A549 (cell line): ENCODE measurements at regions not wholly inside any gene's neighbourhood (a gene's known extent, or its start where the extent isn't known, plus 50 kb on each side); places are given as distances from the start of the nearest gene placed in this dataset.

Source experiments
- ATAC-seq, 2 experiments: fragments of 200-7000 bp in 1 of 2; fragments of >200 bp in 1 of 2; cut with Nextera tagmentation in 1 of 2; cut with Tn5 transposase in 1 of 2; 3 replicates each; pipeline versions ENCODE4 v1.8.0 to v1.9.1; 2018 to 2020; ENCODE audit warnings: mild to moderate bottlenecking in 1 of 2, moderate library complexity in 1 of 2
- CTCF ChIA-PET: fragments of 300-600 bp; sonication (Branson Sonifier 250); formaldehyde crosslinking; extraction: SDS; loops from one replicate; lab custom pipeline; 2021; ENCODE audit warnings: antibody characterized with exemption, inconsistent platforms; lab: Yijun Ruan, JAX
- POLR2A ChIA-PET: fragments of 350-600 bp; formaldehyde crosslinking; extraction: SDS; loops from one replicate; lab custom pipeline; 2021; ENCODE audit warnings: antibody characterized with exemption, inconsistent platforms; lab: Yijun Ruan, JAX
- DNase-seq, 2 experiments: peaks; one replicate each; pipeline versions ENCODE4 v3.0.0 to v3.0.0-alpha.2; 2011 to 2016; ENCODE audit warnings: low read depth in 1 of 2, low spot score in 1 of 2
- FAIRE-seq: peaks from 2 replicates; lab custom pipeline; 2011; peaks lifted over from hg19 to GRCh38; lab: Jason Lieb, UNC
- H3K27ac ChIP-seq, 2 experiments: fragments of >200 bp; sonication (Bioruptor Twin); formaldehyde crosslinking; 3 replicates each; pipeline ENCODE4 v1.5.1; 2016 to 2017
- H3K4me1 ChIP-seq: fragments of >200 bp; sonication (Bioruptor Twin); formaldehyde crosslinking; 3 replicates; pipeline ENCODE4 v1.6.1; 2016
- H3K4me2 ChIP-seq: fragments of >200 bp; sonication (Bioruptor Twin); formaldehyde crosslinking; 3 replicates; pipeline ENCODE4 v1.6.1; 2016
- H3K4me3 ChIP-seq: fragments of >200 bp; sonication (Bioruptor Twin); formaldehyde crosslinking; 3 replicates; pipeline ENCODE4 v1.5.1; 2016
- H3K9me3 ChIP-seq: fragments of >200 bp; sonication (Bioruptor Twin); formaldehyde crosslinking; 3 replicates; pipeline ENCODE4 v1.6.1; 2016
- CEBPB ChIP-seq, 2 experiments: fragments of >200 bp in 1 of 2; sonication (Bioruptor Twin) in 1 of 2; formaldehyde crosslinking in 1 of 2; IDR thresholded peaks; 2 replicates each; pipeline ENCODE4 v1.6.1; 2012 to 2016
- ESRRA ChIP-seq: fragments of 150-350 bp; IDR thresholded peaks from 2 replicates; pipeline ENCODE4 v1.6.1; 2014; ENCODE audit warnings: mild to moderate bottlenecking, low read length, borderline replicate concordance
- FOSB ChIP-seq: fragments of 250-450 bp; sonication (Bioruptor Pico); IDR thresholded peaks from 2 replicates; pipeline ENCODE4 v1.5.0; 2020; ENCODE audit warnings: mild to moderate bottlenecking, moderate library complexity
- FOSL2 ChIP-seq, 2 experiments: fragments of 450-650 bp in 1 of 2; fragments of >200 bp in 1 of 2; sonication (Bioruptor Twin) in 1 of 2; formaldehyde crosslinking; IDR thresholded peaks; 2 replicates each; pipeline versions ENCODE4 v1.5.0 to v1.6.1; 2016 to 2020; ENCODE audit warnings: mild to moderate bottlenecking in 1 of 2, moderate library complexity in 1 of 2
- FOXS1 ChIP-seq: fragments of 250-450 bp; sonication (Bioruptor Pico); IDR thresholded peaks from 2 replicates; pipeline ENCODE4 v1.5.0; 2020; ENCODE audit warnings: mild to moderate bottlenecking, moderate library complexity
- GATA3 ChIP-seq: IDR thresholded peaks from 2 replicates; pipeline ENCODE4 v1.6.1; 2012; ENCODE audit warnings: borderline replicate concordance
- HEYL ChIP-seq: fragments of 250-450 bp; sonication (Bioruptor Pico); IDR thresholded peaks from 2 replicates; pipeline ENCODE4 v1.8.0; 2021; ENCODE audit warnings: mild to moderate bottlenecking, moderate library complexity
- JUN ChIP-seq, 2 experiments: fragments of >200 bp; sonication (Bioruptor Twin); formaldehyde crosslinking; IDR thresholded peaks; 2 replicates in 1 of 2; 3 replicates in 1 of 2; pipeline ENCODE4 v1.6.1; 2016 to 2017
- KDM5A ChIP-seq: fragments of 200-600 bp; sonication (generic); IDR thresholded peaks from 2 replicates; pipeline ENCODE4 v1.6.1; 2016; ENCODE audit warnings: antibody characterized with exemption, mild to moderate bottlenecking
- MYC ChIP-seq: IDR thresholded peaks from 2 replicates; pipeline ENCODE4 v1.6.1; 2012; ENCODE audit warnings: mild to moderate bottlenecking, inconsistent platforms, low read length, improper control_type of control experiment, borderline replicate concordance
- NPAS2 ChIP-seq: fragments of 250-450 bp; sonication (Bioruptor Pico); IDR thresholded peaks from 2 replicates; pipeline ENCODE4 v1.8.0; 2022; ENCODE audit warnings: mild to moderate bottlenecking, moderate library complexity, borderline replicate concordance
- POLR2A ChIP-seq: IDR thresholded peaks from 2 replicates; pipeline ENCODE4 v1.6.1; 2012; ENCODE audit warnings: mild to moderate bottlenecking, low read length
- RAD21 ChIP-seq, 2 experiments: fragments of >200 bp in 1 of 2; sonication (Bioruptor Twin) in 1 of 2; formaldehyde crosslinking in 1 of 2; IDR thresholded peaks in 1 of 2; conservative IDR thresholded peaks in 1 of 2; 2 replicates in 1 of 2; 3 replicates in 1 of 2; pipeline ENCODE4 v1.6.1; 2012 to 2018; ENCODE audit warnings: inconsistent platforms in 1 of 2
- RCOR1 ChIP-seq: fragments of 150-350 bp; IDR thresholded peaks from 2 replicates; pipeline ENCODE4 v1.6.1; 2014; ENCODE audit warnings: antibody characterized with exemption, low read length, low read depth
- SMC3 ChIP-seq: fragments of >200 bp; sonication (Bioruptor Twin); formaldehyde crosslinking; IDR thresholded peaks from 3 replicates; pipeline ENCODE4 v1.6.1; 2018; ENCODE audit warnings: inconsistent platforms
- TFCP2L1 ChIP-seq: fragments of 250-450 bp; sonication (Bioruptor Pico); IDR thresholded peaks from 2 replicates; pipeline ENCODE4 v1.5.0; 2021; ENCODE audit warnings: mild to moderate bottlenecking
- WGBS: methylation state at CpG from one replicate; pipeline ENCODE4 v1.1.6; 2017; ENCODE audit errors: missing lambda C conversion rate; 5-methylcytosine and 5-hydroxymethylcytosine counted together
- TF ChIP-seq, protein P1 (sequence below): IDR thresholded peaks from 2 replicates; pipeline ENCODE4 v1.6.1; 2012; ENCODE audit warnings: low read depth, borderline replicate concordance
- TF ChIP-seq, protein P2 (sequence below): fragments of 250-450 bp; sonication (Bioruptor Pico); IDR thresholded peaks from 2 replicates; pipeline ENCODE4 v1.5.0; 2020; ENCODE audit warnings: low read depth, mild to moderate bottlenecking, moderate library complexity
- TF ChIP-seq, protein P3 (sequence below): IDR thresholded peaks from 2 replicates; pipeline ENCODE4 v1.6.1; 2012
- TF ChIP-seq, protein P4 (sequence below): fragments of 150-350 bp; IDR thresholded peaks from 2 replicates; pipeline ENCODE4 v1.6.1; 2014; ENCODE audit warnings: low read depth, mild to moderate bottlenecking, low read length
- TF ChIP-seq, protein P5 (sequence below): fragments of 450-650 bp; IDR thresholded peaks from 2 replicates; pipeline ENCODE4 v1.6.1; 2014; ENCODE audit warnings: antibody characterized with exemption
- TF ChIP-seq, protein P6 (sequence below): fragments of 200-600 bp; sonication (generic); IDR thresholded peaks from 2 replicates; pipeline ENCODE4 v1.6.1; 2016; ENCODE audit warnings: antibody characterized with exemption, mild to moderate bottlenecking, moderate library complexity

DNA sequence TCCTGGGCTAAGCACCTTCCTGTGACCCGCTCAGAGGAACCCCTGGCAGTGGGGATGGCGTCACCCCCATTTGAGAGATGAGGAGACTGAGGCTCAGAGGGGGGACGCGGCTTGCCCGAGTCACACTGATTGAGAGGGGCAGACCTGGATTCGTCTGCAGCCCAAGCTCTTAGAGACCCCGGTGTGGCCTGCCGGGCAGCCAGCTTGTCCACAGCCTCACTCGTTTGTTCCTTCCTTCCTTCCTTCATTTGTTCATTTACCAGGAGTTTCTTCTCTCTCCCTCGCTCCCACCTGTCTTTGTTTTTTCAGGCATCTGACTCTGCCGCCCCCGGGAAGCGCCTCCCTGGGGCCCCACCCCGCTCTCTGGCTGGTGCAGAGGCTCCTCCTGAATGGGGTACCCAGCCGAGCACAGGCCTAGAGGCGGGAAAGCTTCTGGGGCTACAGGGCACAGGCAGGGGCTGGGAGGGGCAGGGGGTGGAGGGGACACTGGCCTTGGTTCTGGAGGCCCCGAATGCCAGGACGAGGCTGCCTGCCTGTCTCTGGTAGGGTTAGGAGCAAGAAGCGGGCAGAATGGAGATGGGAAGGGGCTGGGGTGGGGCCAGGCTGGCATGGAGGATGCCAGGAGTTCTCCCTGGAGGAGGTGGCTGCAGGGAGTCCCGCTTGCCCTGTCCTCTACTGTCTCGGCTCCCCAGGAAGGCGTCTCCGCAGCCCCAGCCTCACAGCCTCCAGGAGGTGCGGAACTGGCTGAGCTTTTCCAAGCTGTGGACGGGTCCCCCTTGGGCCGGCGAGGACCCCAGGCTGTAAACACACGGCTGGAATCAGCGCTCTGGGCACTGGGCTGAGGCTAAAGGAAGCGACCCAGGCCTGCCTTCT lies 91.6 kb downstream of the UNCX start:
- no peaks in the 10 kb centered on the region for H3K4me1 ChIP-seq
- no peak overlapping the region for H3K27ac ChIP-seq
- WGBS: 36% methylated on average over 18 of the region's 30 CpGs
- H3K4me3 ChIP-seq: no peak overlapping the region
- TF ChIP-seq POLR2A (no peak), ESRRA (no peak), TFCP2L1 (no peak), FOSB (no peak), NPAS2 (CRISPR knock-in tag) (no peak), GATA3 (no peak), JUN (IDR thresholded peaks at IDR 0.05) (no peak), MYC (no peak), SMC3 (no peak), CEBPB (IDR thresholded peaks at IDR 0.05) (no peak), HEYL (CRISPR knock-in tag) (no peak)
- TF ChIP-seq, protein P1, sequence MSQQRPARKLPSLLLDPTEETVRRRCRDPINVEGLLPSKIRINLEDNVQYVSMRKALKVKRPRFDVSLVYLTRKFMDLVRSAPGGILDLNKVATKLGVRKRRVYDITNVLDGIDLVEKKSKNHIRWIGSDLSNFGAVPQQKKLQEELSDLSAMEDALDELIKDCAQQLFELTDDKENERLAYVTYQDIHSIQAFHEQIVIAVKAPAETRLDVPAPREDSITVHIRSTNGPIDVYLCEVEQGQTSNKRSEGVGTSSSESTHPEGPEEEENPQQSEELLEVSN: no peak
- TF ChIP-seq, protein P2, sequence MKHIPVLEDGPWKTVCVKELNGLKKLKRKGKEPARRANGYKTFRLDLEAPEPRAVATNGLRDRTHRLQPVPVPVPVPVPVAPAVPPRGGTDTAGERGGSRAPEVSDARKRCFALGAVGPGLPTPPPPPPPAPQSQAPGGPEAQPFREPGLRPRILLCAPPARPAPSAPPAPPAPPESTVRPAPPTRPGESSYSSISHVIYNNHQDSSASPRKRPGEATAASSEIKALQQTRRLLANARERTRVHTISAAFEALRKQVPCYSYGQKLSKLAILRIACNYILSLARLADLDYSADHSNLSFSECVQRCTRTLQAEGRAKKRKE: no peak
- TF ChIP-seq, protein P3, sequence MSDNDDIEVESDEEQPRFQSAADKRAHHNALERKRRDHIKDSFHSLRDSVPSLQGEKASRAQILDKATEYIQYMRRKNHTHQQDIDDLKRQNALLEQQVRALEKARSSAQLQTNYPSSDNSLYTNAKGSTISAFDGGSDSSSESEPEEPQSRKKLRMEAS: no peak
- H3K4me2 ChIP-seq: no peak overlapping the region
- no peaks in the 10 kb centered on the region for H3K9me3 ChIP-seq
- CTCF ChIA-PET: no interaction called here
- POLR2A ChIA-PET: no interaction called here
- DNase-seq (no peak), ATAC-seq (peak in 1 of 2 experiments; percentile 17; a peak in 2 of 6 replicates), FAIRE-seq (no peak)

DNA sequence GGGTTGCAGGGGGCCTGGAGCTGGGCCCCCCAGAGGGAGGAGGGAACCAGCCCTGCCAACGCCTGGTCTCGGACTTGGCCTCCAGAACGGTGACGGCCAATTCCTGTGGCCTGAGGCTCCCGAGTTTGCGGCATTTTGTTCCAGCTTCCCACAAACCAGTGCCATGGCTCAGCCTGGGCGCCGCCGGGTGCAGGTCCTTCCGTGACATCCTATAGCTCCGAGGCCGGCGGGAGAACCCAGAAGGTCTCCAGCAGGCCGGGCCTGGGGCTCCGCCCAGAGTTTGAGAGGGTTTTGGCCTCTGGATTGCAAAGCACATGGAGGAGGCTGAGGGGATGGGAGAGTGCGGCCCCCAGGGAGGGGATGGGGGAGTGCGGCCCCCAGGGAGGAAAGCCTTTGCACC lies 92.6 kb downstream of the UNCX start:
- no peaks in the 10 kb centered on the region for H3K4me1 ChIP-seq
- ChIA-PET POLR2A (no interaction called here), CTCF (interaction anchor here (2.0 kb wide), 1 partner anchor 10 kb away, joined by 4 read pairs; no protein-coding TSS in a partner anchor)
- H3K4me2 ChIP-seq: no peak overlapping the region
- no peak overlapping the region for H3K27ac ChIP-seq
- no peak for FAIRE-seq
- no peak for DNase-seq
- no peak; a peak in 1 of 6 replicates for ATAC-seq
- no CpG with 5 or more reads among the region's 17 CpGs for WGBS
- no peaks in the 10 kb centered on the region for H3K9me3 ChIP-seq
- H3K4me3 ChIP-seq: no peak overlapping the region
- TF ChIP-seq CEBPB (IDR thresholded peaks at IDR 0.05): no peak

DNA sequence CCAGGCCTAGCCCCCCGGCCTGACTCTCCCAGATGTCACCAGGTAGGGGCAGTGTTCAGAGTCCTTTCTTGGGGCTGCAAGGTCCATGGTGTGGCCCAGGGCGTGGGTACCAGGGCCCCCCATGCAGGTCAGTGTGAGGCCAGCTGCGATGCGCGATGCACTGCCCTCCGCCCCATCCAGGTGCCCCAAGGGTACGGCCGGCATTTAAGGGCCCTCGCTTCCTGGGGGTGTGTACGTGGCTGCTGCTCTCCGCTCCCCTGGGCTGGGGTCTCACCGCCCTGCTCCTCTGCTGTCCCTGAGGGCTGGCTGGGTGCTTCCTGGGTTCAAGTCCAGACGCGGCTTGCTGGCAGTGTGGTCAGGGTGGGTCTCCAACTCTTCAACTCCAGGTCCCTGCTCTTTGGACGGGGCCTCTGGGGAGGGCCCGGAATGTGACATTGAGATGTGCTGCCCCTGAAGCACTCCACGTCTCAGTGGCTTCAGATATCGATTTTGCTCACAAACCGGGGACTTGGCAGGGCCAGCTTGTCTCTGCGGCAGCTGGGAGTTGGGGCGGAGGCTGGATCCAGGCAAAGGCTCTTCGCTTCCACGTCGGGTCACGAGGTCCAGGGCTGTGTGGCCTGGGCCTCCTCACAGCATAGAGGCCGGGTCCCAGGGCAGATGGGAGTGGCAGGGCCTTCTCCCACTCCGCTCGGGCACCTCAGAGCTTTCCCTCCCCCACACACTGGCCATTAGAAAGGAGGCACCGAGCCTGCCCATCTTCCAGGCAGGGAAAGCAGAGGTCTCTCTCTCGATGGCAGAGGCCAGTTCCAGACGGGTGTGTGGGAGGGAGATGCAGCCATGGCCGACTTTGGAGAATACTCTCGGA lies 93.2 kb downstream of the UNCX start:
- no peak overlapping the region for H3K27ac ChIP-seq
- ChIA-PET CTCF (interaction anchor here (2.0 kb wide), 1 partner anchor 10 kb away, joined by 4 read pairs; no protein-coding TSS in a partner anchor), POLR2A (no interaction called here)
- no peak for DNase-seq
- WGBS: 68% methylated on average over 19 of the region's 33 CpGs
- no peak for FAIRE-seq
- H3K9me3 ChIP-seq: no peaks in the 10 kb centered on the region
- no peaks in the 10 kb centered on the region for H3K4me1 ChIP-seq
- no peak for ATAC-seq
- H3K4me3 ChIP-seq: no peak overlapping the region
- no peak overlapping the region for H3K4me2 ChIP-seq
- no peak for TF ChIP-seq RCOR1
- TF ChIP-seq, protein P4, sequence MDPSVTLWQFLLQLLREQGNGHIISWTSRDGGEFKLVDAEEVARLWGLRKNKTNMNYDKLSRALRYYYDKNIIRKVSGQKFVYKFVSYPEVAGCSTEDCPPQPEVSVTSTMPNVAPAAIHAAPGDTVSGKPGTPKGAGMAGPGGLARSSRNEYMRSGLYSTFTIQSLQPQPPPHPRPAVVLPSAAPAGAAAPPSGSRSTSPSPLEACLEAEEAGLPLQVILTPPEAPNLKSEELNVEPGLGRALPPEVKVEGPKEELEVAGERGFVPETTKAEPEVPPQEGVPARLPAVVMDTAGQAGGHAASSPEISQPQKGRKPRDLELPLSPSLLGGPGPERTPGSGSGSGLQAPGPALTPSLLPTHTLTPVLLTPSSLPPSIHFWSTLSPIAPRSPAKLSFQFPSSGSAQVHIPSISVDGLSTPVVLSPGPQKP: no peak
- TF ChIP-seq FOSL2 (IDR thresholded peaks at IDR 0.05): no peak
- no peak for TF ChIP-seq FOSL2 (CRISPR knock-in tag; IDR thresholded peaks at IDR 0.05)
- TF ChIP-seq, protein P5, sequence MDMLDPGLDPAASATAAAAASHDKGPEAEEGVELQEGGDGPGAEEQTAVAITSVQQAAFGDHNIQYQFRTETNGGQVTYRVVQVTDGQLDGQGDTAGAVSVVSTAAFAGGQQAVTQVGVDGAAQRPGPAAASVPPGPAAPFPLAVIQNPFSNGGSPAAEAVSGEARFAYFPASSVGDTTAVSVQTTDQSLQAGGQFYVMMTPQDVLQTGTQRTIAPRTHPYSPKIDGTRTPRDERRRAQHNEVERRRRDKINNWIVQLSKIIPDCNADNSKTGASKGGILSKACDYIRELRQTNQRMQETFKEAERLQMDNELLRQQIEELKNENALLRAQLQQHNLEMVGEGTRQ: no peak
- no peak for TF ChIP-seq KDM5A
- TF ChIP-seq FOXS1 (CRISPR knock-in tag): no peak
- no peak for TF ChIP-seq SMC3
- no peak for TF ChIP-seq JUN (IDR thresholded peaks at IDR 0.05)
- TF ChIP-seq RAD21 (conservative IDR thresholded peaks at IDR 0.05 in 1 of 2, IDR thresholded peaks at IDR 0.05 in 1 of 2): no peak
- TF ChIP-seq, protein P6, sequence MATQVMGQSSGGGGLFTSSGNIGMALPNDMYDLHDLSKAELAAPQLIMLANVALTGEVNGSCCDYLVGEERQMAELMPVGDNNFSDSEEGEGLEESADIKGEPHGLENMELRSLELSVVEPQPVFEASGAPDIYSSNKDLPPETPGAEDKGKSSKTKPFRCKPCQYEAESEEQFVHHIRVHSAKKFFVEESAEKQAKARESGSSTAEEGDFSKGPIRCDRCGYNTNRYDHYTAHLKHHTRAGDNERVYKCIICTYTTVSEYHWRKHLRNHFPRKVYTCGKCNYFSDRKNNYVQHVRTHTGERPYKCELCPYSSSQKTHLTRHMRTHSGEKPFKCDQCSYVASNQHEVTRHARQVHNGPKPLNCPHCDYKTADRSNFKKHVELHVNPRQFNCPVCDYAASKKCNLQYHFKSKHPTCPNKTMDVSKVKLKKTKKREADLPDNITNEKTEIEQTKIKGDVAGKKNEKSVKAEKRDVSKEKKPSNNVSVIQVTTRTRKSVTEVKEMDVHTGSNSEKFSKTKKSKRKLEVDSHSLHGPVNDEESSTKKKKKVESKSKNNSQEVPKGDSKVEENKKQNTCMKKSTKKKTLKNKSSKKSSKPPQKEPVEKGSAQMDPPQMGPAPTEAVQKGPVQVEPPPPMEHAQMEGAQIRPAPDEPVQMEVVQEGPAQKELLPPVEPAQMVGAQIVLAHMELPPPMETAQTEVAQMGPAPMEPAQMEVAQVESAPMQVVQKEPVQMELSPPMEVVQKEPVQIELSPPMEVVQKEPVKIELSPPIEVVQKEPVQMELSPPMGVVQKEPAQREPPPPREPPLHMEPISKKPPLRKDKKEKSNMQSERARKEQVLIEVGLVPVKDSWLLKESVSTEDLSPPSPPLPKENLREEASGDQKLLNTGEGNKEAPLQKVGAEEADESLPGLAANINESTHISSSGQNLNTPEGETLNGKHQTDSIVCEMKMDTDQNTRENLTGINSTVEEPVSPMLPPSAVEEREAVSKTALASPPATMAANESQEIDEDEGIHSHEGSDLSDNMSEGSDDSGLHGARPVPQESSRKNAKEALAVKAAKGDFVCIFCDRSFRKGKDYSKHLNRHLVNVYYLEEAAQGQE: no peak
